ENCODE measurements at regions not wholly inside any gene's neighbourhood (a gene's known extent, or its start where the extent isn't known, plus 50 kb on each side); places are given as distances from the start of the nearest gene placed in this dataset.

DNA sequence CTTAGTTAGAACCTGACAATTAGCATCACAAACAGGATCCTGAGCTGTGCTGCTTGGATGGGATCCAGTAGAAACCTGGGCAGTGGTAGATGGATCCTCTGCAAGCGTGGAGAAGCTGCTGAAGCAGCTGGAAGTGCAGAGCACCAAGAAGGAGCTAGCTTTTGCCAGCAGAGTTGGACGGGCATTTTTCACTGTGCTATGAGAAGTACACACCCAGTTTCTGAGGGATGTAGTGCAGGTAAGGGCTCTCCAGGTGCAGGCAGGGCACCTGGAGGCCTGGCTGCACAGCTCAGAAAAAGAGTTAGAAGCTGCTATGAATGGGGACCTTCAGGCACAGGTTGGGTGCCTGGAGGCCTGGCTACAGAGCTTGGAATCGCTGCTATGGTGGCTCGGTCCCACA lies 623.9 kb upstream of the NUDT12 start:
- DNase-seq (ENCODE audit: low spot score) = no peak

DNA sequence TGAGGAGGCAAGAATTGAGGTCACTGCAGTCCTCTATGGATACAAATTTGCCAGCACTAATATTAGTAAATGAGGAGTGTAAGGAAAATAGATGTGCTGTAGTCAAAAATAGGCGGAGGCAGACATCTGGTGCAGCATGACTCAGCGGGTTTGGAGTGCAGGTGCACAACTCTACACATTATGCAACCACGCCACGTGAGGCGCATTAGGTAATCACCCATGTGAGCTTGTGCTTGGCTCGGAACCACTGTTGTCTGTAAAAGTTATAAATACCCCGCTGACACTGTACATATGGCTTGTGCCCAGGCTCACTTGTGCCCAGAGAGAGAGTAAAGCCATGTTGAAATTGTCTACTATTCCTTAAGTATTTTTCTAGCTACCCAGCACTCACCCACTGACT lies 623.5 kb upstream of the NUDT12 start:
- no peak for DNase-seq (ENCODE audit: low spot score)

DNA sequence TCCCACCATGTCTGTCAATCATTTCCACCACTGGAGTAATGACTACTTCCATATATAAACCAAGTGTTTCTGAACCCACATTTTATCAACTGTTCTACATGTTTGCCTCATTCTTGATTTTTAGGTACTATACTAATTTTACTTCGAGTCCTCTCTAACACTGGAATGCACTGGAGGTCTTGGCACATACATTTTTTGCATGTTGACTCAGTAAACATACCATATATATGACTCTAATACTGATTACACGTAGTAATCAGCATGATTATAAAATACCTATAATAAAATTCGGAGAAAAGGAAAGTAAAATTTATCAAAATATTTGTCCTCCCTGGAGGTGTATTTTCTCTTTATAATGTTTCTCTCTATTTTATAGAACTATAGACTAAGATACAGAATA lies 621.7 kb upstream of the NUDT12 start:
- DNase-seq (ENCODE audit: low spot score) = no peak

DNA sequence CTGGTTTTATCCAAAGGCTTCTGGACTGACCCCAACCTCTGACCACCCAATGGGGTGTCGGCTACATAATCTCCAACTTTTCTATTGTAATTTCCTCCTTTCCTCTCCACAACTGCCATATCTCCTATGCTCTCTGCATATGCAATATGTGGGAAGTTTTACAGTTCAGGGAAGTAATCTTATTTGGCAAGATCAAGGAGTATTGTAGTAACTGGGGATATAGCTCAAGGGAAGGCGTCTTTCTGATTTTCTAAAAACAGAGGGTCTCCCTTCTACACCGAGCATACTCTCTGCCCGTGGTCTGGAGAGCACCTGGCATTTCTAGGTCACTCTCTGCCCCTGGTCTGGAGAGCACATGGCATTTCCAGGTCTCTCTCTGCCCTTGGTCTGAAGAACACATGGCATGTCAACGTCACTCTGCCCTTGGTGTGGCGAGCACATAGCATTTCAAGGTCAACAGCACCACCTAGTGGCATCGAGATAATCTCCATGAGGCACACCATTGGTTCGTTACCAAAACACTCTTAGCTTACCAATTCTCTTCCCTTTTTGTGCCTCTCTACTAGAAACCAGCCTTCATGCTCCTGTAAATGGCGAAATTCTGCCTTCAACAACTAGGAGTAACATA lies 616.4 kb upstream of the NUDT12 start:
- peak; percentile 6 for DNase-seq (ENCODE audit: low spot score)

DNA sequence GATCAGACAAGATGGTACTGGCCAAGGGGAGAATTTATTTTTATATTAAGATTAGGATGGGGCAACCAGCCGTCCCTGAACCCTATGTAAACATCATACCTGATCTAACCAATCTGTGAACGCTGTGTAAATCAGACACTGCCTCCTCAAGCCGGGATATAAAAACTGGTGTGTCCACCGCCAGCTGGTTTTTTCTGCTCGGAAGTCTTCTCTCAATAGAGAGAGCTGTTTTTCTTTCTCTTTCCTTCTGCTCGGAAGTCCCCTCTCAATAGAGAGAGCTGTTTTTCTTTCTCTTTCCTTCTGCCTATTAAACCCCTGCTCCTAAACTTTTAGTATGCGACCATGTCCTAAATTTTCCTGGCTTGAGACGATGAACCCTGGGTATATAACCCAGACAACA lies 615.5 kb upstream of the NUDT12 start:
- DNase-seq (ENCODE audit: low spot score) = no peak

DNA sequence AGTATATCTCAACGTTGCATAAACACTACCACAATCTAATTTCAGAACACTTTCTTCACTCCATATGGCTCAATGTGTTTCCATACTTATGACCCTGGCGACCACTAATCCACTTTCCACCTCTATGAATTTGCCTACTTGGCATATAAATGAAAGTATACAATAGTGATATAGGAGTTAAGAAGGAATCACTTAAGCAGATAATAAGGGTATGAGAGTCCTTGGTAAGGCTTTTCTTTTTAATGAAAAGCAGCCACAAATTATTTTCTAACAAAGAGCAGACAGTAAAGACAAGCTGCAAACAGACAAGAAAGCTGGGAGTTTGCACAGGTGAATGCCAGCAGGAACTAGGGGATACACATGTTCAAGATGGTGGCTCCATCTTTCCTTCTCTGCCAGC lies 615.1 kb upstream of the NUDT12 start:
- no peak for DNase-seq (ENCODE audit: low spot score)

DNA sequence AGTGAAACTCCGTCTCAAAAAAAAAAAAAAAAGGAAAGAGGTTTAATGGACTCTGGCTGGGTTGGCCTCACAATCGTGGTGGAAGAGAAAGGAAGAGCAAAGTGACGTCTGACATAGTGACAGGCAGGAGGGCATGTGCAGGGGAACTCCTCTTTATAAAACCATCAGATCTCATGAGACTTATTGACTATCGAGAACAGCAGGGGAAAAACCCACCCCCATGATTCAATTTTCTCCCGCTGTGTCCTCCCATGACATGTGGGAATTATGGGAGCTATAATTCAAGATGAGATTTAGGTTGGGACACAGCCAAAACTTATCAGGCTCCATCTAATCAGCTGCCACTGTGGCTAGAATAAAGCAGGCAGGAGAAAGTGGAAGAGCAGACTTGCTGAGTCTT lies 610.4 kb upstream of the NUDT12 start:
- DNase-seq (ENCODE audit: low spot score) = no peak

DNA sequence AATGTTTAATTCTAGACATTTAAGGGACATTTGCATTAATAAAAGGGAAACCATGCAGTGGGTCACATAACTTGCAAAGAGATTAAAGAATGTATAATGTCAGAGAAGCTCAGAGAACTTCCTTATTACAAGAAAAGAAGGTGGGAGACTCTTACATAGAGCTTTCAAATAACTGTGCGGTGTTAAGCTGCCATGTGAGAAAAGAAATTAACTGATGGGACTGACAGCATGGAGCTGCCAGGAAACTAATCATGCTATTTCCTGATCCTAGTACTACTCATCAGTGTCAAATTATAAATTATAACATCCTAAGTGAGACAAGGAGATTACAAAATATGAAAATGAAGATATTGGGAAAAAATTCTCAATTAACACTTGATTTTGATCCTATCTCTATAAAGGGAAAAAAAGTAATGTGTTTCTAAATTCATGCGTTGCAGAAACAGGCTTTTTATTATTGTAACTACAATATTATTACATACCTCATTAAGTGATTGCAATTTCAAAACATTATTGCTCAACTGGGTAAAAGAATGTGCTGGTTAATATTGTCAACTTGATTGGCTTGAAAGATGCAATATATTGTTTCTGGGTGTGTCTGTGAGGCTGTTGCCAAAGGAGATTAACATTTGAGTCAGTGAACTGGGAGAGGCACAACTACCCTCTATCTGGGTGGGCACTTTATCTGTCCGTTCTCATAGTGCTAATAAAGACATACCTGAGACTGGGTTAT lies 609.5 kb upstream of the NUDT12 start:
- DNase-seq (ENCODE audit: low spot score) = no peak

DNA sequence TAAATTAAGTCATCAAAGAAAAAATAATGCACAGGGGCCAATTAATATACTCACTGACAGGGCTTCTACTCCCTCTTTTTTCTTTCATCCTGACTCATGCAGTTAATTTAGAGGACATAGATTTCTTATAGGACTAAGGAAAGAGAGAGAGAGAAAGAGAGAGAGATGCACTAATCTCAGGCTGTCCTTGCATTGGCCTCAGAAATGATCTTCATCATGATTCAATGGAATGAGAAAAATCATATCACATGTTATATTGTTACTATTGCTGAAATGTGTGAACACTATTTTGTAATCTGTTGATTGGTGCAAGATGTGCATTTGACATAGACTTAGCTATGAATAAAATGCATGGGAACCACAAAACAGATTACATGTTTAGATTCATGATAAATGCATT lies 608.3 kb upstream of the NUDT12 start:
- DNase-seq (ENCODE audit: low spot score) = no peak

DNA sequence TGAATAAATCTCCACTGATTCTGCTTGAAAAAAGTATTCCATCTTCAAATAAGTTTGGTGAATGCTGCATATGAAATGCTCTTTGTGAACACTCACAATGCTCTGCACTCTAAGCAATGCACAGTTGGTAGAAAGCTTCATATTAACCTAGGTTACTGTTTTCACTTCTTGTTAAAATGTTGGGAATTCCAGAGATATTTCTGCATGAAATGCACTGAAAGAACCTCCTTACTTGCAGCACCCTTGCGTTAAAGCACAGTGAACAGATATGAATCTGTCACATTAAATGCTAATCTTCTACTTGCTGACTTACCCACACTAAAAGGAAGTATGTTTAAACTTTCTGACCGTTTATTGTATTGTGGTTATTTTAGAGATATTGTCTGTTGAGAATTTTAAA lies 584.1 kb upstream of the NUDT12 start:
- DNase-seq (ENCODE audit: low spot score) = no peak

DNA sequence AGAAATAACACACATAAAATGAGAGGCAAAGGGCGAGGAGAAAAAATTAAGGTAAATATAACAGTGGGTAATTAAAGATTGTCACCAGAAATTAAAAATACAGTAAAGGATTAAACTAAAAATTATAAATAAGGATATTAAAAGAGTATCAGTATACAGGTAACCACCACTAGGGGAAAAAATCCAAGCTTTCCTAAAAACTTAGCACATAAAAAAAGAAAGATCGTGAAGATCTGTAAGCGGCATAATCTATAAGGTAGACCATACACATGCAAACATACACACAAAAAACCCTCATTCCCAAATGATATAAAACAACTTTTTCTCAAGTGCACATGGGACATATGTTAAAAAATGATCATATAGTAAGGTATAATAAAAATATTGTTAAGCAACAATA lies 577.3 kb upstream of the NUDT12 start:
- DNase-seq (ENCODE audit: low spot score) = no peak

DNA sequence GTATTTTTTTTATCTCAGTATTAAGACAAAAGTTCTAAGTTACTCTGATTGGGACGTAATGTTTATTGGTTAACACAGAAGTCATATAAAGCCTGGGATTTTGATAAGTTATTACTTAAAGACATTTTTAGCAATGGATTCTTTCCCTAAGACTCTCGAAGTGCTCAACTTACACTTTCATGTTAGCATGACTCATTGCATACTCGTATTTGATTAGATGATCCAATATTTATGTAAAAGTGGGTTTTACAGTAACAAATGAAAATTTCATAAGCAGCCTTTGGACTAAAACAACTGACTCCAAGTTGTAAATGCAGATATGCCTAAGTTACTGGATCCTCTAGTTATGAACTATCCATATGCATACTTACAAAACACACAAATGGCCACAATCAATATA lies 567.7 kb upstream of the NUDT12 start:
- DNase-seq (ENCODE audit: low spot score) = no peak

DNA sequence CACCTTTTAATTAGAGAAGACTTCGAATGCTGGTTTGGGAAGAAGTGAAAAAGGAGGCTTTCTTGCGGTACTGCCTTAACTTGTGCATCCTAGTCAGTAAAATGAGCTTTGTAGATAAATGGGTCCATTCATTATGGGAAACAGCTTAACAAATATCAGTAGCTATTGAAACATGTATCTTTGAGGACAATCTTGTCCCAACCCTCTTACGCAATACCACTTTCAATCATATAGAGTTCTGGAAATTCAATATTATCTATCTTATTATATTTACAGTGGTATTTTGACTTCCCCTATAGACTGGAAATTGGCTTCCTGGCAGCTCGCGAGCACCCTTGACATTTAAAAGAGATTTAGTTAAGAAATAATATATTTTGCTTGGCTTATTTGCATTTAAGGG lies 565.8 kb upstream of the NUDT12 start:
- no peak for DNase-seq (ENCODE audit: low spot score)

DNA sequence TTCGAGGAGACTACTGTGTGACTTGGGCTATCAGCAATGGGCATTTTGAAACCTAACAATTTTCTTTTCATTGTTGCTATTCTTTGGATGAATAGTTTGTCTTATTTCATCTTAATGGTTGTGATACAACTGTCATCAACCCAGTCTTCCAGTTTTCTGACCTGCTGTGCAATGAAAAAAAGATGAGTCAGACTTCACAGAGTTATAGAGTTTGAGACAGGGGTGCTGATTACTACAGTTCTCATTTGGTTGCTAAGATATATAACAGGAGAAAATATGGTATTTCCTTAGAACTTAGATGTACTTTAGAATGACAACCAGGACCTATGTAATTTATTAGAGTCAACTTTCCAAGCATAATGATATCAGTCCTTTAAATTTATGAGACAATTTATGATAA lies 564.4 kb upstream of the NUDT12 start:
- no peak for DNase-seq (ENCODE audit: low spot score)

DNA sequence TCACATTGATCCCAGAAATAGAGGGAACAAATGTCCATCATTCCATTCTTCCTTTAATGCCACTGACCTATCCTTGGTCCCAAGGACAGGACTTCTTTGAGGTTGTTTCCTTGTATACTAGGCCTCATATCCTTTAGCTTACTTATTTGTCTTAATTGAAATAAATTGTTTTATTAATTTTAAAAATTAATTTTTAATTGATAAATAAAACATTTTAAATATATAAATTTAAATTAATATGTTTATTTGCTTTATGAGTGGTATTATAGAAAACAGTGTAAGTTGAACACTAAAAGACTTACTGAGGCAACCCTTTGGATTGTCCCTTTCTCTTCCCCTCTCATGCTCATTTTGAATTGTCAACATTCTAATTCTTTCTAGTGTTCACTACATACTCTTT lies 556.9 kb upstream of the NUDT12 start:
- DNase-seq (ENCODE audit: low spot score) = no peak

DNA sequence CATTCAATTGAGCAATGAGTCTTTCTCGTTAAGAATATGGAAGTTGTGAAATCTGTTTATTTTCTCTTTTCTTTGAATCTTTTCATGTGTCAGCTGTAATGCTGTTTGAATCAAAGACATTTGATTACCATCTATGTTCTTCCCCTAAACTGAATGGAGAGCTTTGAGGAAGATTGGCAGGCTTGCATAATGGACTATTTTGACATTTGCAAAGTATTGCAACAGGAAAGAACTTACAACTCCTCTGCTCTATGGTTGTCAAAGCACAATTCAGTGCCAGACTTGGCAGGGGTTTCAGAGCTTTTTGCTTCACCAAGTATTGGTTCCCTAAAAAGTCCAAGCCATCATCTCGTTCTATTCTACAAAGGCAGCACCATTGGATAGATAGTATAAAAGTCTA lies 549.0 kb upstream of the NUDT12 start:
- DNase-seq (ENCODE audit: low spot score) = no peak

DNA sequence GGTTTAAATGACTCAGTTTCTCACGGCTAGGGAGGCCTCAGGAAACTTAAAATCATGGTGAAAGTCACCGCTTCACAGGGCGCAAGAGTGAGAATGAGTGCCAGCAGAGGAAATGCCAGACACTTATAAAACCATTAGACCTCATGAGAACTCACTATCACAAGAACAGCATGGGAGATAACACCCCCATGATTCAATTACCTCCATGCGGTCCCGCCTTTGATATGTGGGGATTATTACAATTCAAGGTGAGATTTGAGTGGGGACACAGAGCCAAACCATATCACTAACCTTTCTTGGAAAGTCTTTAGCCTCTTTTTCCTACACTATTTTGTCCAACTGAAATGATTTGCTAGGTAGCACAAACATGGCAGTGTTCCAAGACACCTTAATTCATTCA lies 533.9 kb upstream of the NUDT12 start:
- DNase-seq (ENCODE audit: low spot score) = no peak

DNA sequence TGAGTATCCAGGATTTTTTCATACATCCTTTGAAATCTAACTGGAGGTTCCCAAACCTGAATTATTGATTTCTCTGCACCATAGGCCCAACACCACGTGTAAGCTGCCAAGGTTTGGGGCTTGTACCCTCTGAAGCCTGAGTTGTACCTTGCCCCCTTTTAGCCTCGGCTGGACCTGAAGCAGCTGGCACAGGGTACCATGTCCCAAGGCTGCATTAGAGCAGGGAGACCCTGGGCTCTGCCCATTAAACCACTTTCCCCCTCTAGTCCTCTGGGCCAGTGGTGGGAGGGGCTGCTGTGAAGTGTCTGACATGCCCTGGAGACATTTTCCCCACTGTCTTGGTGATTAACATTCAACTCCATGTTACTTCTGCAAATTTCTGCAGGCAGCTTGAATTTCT lies 532.9 kb upstream of the NUDT12 start:
- DNase-seq (ENCODE audit: low spot score) = no peak

DNA sequence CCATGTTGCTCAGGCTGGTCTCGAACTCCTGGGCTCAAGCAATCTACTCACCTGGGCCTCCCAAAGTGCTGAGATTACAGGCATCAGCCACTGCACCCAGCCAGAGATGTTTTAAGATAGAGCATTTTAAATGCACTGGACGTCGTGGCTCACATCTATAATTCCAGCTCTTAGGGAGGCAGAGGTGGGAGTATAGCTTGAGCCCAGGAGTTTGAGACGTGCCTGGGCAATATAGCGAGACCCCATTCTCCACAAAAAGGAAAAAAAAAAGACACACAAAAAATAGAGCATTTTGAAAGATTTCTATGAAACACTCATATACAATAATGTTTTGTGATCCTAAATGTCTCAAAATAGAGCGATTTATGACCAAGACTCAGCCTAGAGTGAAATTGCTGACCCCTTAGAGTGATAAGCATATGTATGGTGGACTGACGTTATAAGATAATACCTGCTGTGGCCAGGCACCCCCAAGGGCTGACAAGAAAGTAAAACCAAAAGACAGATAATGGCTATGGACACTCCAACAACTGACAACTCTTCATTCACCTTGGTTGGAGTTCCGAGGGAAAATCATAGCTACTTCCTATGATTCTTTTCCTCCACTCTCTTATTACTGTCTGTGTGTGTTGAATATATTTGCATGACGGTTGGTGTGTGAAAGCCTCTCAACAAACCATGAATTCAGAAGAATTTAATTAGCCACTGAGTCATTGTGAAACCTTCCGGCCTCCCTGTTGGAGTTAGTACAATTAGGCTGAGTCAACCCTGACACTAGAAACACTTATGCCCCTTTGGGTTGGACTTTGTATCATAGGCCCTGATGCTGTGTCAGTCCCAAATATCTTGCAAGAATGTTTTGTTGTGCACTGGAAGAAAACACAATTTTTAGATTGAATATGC lies 526.5 kb upstream of the NUDT12 start:
- no peak for DNase-seq (ENCODE audit: low spot score)

DNA sequence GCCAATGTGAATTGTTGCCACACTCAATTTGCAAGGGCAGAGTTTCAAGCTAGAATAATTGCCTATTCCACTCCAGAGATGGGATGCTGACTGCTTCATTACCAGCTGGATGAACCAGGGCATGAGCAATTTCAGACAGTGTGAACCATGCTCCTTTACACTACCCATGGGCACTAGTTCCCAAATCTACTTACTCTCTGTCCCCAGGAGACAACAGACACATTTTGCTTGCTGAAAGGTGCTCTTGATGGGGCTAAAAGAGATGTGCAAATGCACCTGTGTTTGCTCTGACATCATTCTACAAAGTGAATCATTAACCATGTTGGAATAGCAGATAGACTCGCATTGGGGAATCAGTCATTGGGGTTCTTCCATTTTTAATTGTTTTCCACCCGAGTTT lies 522.3 kb upstream of the NUDT12 start:
- DNase-seq (ENCODE audit: low spot score) = no peak

DNA sequence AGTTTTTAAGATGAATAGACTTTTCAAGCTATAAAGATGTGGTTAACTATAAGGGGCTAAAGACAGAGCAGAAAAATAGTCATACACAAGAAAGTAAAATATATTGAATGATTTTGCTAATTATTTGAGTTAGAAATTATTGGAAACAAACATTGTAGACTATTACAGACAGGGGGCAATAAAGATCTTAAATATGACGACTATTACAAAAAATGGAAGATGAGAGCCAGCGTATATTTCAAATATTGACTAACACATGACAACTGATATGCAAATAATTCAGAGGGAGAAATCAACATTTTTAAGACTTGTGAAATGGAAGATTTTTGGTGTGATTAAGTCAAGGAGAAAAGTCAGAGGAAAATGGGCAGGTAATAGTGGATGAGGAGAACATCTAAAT lies 520.2 kb upstream of the NUDT12 start:
- DNase-seq (ENCODE audit: low spot score) = no peak

DNA sequence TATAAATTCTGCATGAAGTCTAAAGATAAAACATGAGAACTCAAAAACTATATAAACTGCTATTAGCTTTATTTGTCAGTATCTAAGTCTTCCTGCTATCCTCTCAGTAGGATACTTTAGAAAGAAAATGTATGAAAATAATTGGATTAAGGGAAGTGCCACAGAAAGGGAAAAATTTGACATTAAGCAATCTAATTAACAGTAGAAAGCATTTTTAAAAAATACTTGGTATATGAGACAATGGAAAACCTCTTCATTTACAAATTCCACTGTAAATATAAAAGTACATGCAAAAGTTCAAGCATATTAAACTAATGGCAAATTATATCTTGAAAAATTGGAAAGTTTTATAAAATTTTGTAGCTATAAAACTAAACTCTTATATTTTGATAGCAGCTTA lies 518.6 kb upstream of the NUDT12 start:
- DNase-seq (ENCODE audit: low spot score) = no peak

DNA sequence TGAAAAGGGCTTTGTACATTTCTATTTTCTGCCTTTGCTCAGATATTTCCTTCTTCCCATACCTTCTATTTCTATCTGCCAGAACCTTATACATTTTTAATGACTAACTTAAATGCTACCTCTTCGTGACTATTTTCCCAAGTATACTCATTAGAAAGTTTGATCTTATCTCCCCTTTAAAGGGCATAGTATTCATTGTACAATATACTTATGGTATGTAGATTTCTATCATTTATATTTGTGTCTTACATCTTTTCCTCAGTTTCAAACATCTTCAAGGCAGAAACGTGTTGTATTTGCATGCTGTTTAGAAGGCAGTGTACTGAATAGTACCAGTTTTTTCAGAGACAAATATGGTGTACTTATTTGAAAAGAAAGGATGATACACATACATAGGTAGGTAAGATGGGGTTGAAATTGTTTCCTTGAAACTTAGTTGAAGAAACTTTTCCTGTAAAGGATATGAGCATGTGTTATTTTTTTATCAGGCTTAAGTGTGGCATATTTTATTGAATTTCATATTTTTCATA lies 518.1 kb upstream of the NUDT12 start:
- DNase-seq (ENCODE audit: low spot score) = no peak

All from hematopoietic multipotent progenitor cell treated with erythropoietin and hydrocortisone succinate and interleukin-3 and kit ligand, for 17 days (in vitro differentiated cells).